Kidney (tissue), 13 donors: ENCODE measurements at regions not wholly inside any gene's neighbourhood (a gene's known extent, or its start where the extent isn't known, plus 50 kb on each side); places are given as distances from the start of the nearest gene placed in this dataset.

Experiments used
- DNase-seq, 5 donors: peaks; one replicate each; pipeline ENCODE4 v3.0.0-alpha.2; 2013 to 2020
- FAIRE-seq: peaks from 2 replicates; lab custom pipeline; 2012; peaks lifted over from hg19 to GRCh38; lab: Jason Lieb, UNC
- H3K27ac ChIP-seq, 2 donors: one replicate each; pipeline ENCODE4 v1.7.0; 2013; ENCODE audit warnings: low read depth in 2 of 2, low read length in 2 of 2, inconsistent platforms in 1 of 2
- H3K27me3 ChIP-seq: one replicate; pipeline ENCODE4 v1.7.1; 2013; ENCODE audit warnings: low read length, inconsistent platforms; ENCODE audit not compliant: control insufficient read depth, insufficient read depth
- H3K36me3 ChIP-seq, 3 donors: one replicate each; pipeline versions ENCODE4 v1.7.0 to v1.7.1; 2013; ENCODE audit warnings: low read length in 3 of 3, control low read depth in 1 of 3, inconsistent platforms in 1 of 3; ENCODE audit not compliant: insufficient read depth in 3 of 3, control insufficient read depth in 2 of 3
- H3K4me1 ChIP-seq, 3 donors: one replicate each; pipeline versions ENCODE4 v1.7.0 to v1.7.1; 2013; ENCODE audit warnings: low read length in 3 of 3, inconsistent platforms in 1 of 3, low read depth in 1 of 3; ENCODE audit not compliant: control insufficient read depth in 2 of 3, insufficient read depth in 2 of 3
- H3K4me3 ChIP-seq, 3 donors: one replicate each; pipeline versions ENCODE4 v1.7.0 to v1.8.1; 2013; ENCODE audit warnings: low read length in 3 of 3, control low read depth in 1 of 3, inconsistent platforms in 1 of 3
- H3K9ac ChIP-seq, 3 donors: one replicate each; pipeline versions ENCODE4 v1.7.0 to v1.7.1; 2013; ENCODE audit warnings: low read length in 3 of 3, control low read depth in 1 of 3, inconsistent platforms in 1 of 3
- H3K9me3 ChIP-seq, 3 donors: one replicate each; pipeline versions ENCODE4 v1.7.0 to v1.7.1; 2013; ENCODE audit warnings: low read length in 3 of 3, control low read depth in 1 of 3, inconsistent platforms in 1 of 3; ENCODE audit not compliant: control insufficient read depth in 2 of 3, insufficient read depth in 1 of 3
- CTCF ChIP-seq: IDR thresholded peaks from 3 replicates; pipeline ENCODE4 v1.5.1; 2012; ENCODE audit warnings: mild to moderate bottlenecking, moderate library complexity, borderline replicate concordance; ENCODE audit not compliant: insufficient read depth; ENCODE audit errors: extremely low read depth
- intact Hi-C: fragments of 100-400 bp; cut with DNase I; formaldehyde crosslinking; loops from one replicate; pipeline ENCODE4 v1.11.1; 2022
- donor health status: control.
- donor health status: control.
- donor health status: control.
- donor health status: control.
- donor health status: control.
- donor health status: DM: yes; HTN: yes; CAD: no.
- donor health status: Normal renal cell carcinoma (clear cell type).

GRCh38 chr1:232386721-232387510 lies 243.0 kb downstream of the SIPA1L2 start:
- Histone ChIP-seq H3K27me3 (no peaks in the 10 kb centered on the region), H3K36me3 (no peaks in the 10 kb centered on the region), H3K4me3 (no peak overlapping the region), H3K9me3 (no peaks in the 10 kb centered on the region), H3K27ac (no peak overlapping the region), H3K9ac (no peak overlapping the region), H3K4me1 (no peaks in the 10 kb centered on the region)
- DNase-seq (no peak), FAIRE-seq (no peak)
- intact Hi-C loops, result no loop called here
- TF ChIP-seq CTCF, result no peak

GRCh38 chr1:232386294-232386693 lies 243.6 kb downstream of the SIPA1L2 start:
- no peak overlapping the region for H3K9ac ChIP-seq
- no peak overlapping the region for H3K27ac ChIP-seq
- no peak for TF ChIP-seq CTCF
- no peaks in the 10 kb centered on the region for H3K27me3 ChIP-seq
- no peak for DNase-seq
- no peaks in the 10 kb centered on the region for H3K36me3 ChIP-seq
- no peaks in the 10 kb centered on the region for H3K4me1 ChIP-seq
- H3K4me3 ChIP-seq, result no peak overlapping the region
- H3K9me3 ChIP-seq, result no peaks in the 10 kb centered on the region
- intact Hi-C loops, result no loop called here
- FAIRE-seq, result no peak

GRCh38 chr1:232385221-232385620 lies 244.7 kb downstream of the SIPA1L2 start:
- intact Hi-C loops, result no loop called here
- H3K27me3 ChIP-seq, result no peaks in the 10 kb centered on the region
- no peak overlapping the region for H3K27ac ChIP-seq
- no peak overlapping the region for H3K4me3 ChIP-seq
- H3K9me3 ChIP-seq, result no peaks in the 10 kb centered on the region
- DNase-seq (no peak), FAIRE-seq (no peak)
- no peaks in the 10 kb centered on the region for H3K4me1 ChIP-seq
- no peak overlapping the region for H3K9ac ChIP-seq
- TF ChIP-seq CTCF, result no peak
- no peaks in the 10 kb centered on the region for H3K36me3 ChIP-seq
